Epidermal melanocyte (primary cell): ENCODE measurements at regions not wholly inside any gene's neighbourhood (a gene's known extent, or its start where the extent isn't known, plus 50 kb on each side); places are given as distances from the start of the nearest gene placed in this dataset.

Source experiments
- DNase-seq: peaks from one replicate; pipeline ENCODE4 v3.0.0; 2011; ENCODE audit warnings: low spot score; ENCODE audit not compliant: insufficient read length

DNA sequence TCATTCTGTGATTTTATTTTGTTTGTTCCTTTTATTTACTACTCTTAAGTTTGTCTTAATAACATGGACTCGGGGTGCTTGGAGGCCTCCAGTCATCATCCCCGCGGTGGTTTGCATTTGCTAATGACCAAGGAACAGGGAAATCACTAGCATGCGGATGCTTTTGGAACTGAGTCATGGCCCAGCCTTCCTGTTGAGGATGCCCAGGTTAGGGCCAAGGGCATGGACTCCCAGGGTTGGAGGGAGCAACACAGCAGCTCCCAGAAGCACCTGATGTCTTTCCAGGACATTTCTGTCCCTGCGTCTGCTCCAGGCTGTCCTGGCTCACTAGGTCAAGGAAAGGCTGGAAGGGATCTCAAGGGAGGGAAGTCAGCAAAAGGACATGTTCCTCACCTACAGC, 423.7 kb upstream of the TSHZ3 start:
- DNase-seq, result no peak

DNA sequence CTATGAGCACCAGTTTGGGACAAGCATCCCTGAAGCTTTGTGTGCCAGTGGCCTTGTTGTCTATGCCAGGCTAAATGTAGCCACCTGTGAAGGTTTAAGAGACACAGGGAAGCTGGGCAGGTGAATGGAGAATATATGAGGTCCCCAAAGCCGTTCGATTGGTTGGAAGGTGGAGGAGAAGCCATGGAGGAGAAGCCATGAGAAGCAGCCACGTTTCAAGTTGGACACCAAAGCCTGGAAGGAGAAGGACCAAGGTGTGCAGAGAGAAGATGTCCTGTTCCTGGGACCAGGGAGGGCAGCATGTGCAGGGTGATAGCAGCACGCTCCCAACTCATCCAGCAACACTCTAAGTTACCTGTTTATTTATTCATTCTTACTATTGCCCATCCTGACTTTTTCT, 432.3 kb upstream of the TSHZ3 start:
- DNase-seq, result no peak

DNA sequence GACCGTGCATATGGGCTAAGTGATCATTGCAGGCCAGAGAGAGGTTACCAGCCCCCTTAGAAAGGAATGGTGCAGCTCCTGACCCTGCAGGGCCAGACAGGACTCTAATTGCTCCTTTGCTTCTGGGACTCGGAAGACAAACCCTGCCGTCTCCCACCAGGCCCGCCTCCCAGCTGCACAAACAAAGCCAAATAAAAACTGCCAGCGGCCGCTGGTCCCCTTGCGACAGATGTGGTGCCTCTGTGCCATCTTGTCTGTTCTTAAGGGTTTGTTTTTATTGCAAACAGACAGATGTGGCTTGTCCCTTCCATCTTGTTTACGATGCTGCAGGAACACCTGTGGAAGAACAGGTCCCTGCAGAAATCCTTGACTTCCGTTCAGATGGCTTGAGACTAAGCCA, 434.4 kb upstream of the TSHZ3 start:
- DNase-seq, result no peak

GRCh38 chr19:31784671-31785101, 435.4 kb upstream of the TSHZ3 start:
- DNase-seq, result no peak

- DNase-seq, result no peak
These were observed 452.4 kb upstream of the TSHZ3 start for GRCh38 chr19:31801611-31802010.

DNA sequence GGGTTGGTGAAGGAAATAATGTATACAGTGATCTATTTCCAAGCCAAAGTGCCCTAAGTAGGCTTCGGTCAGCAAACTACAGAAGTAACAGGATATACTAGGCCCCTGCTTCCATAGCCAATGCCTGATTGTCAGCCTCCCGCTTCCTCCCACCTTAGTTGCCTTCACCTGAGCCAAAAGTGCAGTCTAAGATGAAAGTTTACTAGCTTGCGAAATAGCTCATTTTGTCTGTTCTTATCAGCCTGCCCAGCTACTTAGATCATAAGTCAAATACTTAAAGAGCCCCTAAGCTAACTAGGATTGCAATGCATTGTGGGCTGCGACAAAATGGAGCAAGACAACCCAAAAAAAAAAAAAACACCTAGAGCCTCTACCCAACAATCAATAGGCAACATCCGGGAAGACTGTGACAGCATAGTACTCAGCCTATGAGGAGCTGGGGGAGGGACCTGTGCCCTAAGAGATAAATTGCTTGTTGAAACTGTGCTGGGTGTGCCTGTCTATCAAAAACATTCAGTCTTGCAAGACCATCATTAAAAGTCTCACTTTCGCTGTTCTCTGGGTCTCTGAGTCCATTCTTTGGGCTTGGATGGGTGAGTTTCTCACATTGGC, 454.7 kb upstream of the TSHZ3 start:
- no peak for DNase-seq

- DNase-seq, result no peak
These were observed 455.4 kb upstream of the TSHZ3 start for GRCh38 chr19:31804668-31805067.

DNA sequence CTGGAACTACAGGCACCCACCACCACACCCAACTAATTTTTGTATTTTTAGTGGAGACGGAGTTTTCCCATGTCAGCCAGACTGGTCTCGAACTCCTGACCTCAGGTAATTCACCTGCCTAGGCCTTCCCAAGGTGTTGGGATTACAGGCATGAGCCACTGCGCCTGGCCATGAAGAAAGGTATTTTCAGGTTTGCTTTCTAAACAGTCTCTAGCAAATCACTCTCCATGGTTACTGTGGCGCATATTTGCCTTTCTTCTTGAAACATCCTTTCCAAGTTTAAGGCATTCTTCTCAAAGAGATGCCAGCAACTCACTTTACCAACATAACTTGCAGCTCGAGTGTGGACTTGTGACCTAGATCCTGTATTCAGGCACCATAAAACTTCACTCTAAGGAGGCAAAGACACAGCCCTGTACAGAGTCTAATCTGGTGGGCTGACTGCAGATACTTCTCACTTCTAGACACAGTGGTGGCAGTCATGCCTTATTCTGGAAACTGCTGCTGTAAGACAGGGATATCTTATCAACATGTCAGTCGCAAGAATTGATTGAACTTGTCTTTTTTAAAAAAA, 461.4 kb upstream of the TSHZ3 start:
- DNase-seq, result no peak

DNA sequence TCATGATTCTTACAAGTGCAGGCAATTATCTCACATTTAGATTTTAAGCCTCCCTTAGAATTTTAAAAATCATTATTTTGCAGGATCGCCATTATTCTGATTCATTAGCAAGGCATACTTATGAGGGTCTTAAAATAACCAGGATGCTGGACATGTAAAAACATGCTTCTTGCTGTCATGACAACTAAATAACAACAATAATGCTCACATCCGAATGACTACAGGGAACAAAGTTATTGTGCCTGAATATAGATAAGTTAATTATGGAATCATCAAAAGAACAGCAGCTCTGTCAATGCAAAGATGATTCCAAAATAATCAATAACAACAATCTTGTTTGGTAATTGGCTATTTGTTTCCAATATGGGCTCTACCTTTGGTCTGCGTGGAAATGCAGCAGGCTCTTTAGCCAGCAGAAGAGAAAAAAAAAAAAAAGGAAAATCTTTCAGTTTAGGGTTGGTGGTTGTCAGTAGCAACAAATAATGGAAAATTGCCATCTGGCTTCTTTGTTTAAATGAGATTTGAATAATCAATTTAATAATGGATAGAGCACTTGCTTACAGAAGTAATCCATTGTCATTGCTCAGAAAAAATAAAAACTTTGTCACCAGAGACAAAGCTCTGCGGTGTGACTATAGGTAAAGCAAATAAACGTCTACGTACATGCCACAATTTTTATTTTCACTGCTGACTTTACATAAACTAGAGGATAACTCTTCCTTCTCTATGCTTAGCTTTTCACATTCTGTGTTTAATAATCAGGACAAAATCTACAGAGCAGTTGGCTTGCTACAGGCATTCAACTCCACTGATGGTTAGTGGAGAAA, 468.9 kb upstream of the TSHZ3 start:
- DNase-seq, result no peak

GRCh38 chr19:31818798-31819105, 469.5 kb upstream of the TSHZ3 start:
- no peak for DNase-seq

GRCh38 chr19:31819837-31820236, 470.6 kb upstream of the TSHZ3 start:
- DNase-seq, result no peak

DNA sequence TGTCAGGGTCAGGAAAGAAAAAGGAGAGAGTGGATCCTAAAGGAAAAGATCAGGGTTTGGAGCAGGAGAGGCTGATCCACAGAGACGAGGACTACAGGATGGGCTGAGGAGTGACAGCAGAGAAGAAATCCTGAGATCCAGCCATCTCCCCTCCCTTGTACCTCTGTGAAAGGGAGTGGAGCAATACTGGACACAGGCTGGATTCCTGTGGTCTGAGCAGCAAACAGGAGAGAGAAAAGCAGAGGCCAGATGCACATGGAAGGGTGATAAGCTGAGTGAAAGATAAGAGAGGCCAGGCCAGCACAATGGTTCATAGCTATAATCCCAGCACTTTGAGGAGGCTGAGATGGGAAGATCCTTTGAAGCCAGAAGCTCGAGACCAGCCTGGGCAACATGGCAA, 472.1 kb upstream of the TSHZ3 start:
- no peak for DNase-seq

DNA sequence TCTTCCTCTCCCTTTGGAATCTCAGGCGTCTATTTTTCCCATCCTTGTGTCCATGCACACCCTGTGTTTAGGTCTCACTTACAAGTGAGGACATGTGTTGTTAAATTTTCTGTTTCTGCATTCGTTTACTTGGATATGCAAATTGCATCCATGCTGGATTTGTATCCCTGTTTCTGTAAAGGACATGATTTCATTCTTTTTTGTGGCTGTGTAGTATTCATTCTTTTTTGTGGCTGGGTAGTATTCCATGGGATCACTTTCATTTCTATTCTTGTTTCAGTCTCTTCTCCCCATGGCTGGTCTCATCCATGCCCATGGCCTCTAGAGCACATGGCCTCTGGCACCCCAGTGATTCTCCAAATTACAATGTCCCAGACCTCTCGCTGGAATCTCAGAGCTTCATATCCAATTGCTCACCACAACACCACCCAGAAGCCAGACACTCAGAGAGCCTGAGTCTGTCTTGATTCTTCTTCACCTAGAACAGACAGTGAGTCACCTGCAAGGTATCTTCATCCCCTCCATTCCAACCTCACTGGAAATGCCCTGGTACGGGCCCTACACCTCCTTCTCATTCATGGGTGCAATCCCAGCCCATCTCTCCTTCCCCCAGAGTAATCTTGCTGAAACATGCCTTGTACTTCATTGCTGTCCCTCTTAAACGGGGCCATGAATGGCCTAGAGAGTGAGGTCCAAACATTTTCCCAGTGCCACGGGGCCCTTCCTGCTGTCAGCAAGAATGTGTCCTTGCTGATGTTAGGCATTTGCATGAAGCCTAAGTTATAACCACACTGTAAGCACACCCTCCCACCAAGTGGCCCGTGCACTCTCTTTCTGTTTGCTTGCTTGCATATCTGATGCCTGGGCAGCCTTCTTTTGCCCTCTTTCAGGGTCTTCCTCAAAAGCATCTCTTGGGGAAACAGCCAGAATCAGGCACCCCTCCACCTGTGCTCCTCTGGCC, 476.2 kb upstream of the TSHZ3 start:
- no peak for DNase-seq

DNA sequence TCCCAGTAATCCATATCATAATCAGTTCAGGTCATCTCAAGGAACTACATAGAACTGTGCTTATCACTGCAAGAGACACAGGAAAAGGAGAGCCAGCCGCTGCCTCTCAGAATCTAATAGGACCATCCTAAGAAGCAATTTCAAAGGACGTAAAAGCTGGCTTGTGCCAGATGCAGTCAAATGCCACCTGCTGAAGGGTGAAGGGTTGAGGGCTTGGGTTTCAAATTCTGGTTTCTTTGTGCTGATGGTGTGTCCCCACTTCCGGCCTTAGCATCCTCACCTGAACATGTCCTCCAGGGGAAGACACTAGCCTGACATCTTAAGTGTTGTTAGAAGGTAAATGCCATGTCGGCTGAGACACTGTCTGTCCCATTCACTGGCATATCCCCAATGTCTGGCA, 477.1 kb upstream of the TSHZ3 start:
- no peak for DNase-seq

DNA sequence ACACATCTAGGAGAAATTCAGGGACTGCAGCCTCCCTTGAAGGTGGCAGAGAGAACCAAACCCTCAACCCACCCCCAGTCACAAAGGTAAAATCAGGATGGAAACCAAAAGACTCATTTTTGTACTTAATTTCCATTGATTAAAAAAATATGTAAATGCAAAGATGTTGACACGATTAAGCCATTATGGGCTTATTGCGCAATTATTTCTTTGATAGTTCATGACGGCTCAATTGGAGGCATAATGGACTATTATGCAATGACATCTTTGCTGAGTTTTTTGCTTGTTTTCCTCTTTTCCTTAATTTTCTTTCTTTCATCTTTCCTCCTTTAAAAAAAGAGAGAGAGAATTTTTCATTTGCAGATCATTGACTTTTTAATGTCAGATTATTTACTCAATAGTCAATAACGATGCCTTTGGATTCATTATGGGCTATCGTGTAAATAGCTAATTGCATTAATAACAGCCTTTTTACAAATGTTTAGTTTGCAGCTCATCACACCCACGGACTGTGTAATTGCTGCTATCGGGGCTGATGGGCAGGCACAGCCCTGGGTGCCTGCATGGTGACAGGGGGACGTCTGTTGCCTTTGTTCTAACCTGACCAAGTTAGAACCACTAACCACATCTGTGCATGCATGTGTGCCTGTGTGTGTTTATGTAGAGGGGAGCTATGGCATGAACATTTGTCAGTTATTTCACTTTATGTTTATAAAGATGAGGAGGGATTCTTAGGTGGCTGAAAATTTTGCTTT, 482.4 kb upstream of the TSHZ3 start:
- no peak for DNase-seq

- no peak for DNase-seq
These were observed 482.9 kb upstream of the TSHZ3 start for GRCh38 chr19:31832176-31832548.

- DNase-seq, result no peak
These were observed 484.8 kb upstream of the TSHZ3 start for GRCh38 chr19:31834070-31834469.

DNA sequence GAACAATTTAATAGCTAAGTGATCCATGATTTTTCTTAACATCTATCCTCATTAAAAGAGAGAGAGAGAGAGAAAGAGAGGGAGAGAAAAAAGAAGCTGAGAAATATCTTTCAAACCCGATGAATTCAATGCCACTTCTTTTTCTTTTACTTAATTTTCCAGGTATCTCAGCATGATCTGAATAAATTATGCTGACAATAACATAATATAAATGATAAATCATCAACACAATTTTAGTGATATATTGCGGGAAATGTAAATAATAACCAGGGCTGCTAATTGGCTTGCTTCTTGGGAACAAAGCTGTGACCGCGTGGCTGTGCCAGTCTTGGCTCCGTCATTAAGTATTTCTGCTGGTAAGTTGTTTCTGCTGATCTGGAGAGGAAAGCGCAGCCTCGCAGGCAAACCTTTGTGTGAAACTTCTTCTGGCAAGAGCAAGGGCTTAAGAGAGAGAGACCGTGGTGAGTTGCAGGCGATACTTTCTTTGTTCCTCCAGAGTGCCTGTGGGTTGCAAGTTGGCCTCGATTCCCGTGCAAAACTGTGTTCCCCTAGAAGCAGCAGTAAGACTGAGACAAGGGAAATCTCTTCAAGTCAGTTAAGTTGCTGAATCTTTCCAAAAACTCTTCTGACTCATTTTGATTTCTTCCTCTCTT, 489.1 kb upstream of the TSHZ3 start:
- no peak for DNase-seq

- DNase-seq, result no peak
These were observed 491.1 kb upstream of the TSHZ3 start for GRCh38 chr19:31840371-31840770.

- no peak for DNase-seq
These were observed 492.5 kb upstream of the TSHZ3 start for GRCh38 chr19:31841755-31842154.

GRCh38 chr19:31863122-31863521, 482.3 kb upstream of the ZNF507 start:
- DNase-seq, result no peak
